ENCODE measurements at regions not wholly inside any gene's neighbourhood (a gene's known extent, or its start where the extent isn't known, plus 50 kb on each side); places are given as distances from the start of the nearest gene placed in this dataset.

DNA sequence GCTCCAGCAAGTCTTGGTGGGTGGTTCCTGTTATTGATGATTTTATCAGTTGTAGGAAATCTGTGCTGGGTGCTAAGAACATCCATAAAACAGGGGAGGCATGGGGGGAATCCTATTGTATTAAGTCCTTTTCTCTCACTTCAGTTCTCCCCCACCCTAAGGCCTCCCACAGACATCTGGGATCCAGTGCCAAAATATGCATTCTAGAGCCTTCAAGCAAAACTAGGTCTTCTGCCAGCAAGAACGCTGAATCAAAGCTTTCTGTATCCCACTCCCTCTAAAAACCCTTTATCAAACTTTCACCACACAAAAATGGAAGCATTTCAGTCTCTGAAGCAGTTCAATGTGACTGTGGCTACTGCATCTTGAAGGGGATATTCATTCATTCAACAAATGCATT, 281.9 kb downstream of the GAS1 start:
- TF ChIP-seq, protein P1, sequence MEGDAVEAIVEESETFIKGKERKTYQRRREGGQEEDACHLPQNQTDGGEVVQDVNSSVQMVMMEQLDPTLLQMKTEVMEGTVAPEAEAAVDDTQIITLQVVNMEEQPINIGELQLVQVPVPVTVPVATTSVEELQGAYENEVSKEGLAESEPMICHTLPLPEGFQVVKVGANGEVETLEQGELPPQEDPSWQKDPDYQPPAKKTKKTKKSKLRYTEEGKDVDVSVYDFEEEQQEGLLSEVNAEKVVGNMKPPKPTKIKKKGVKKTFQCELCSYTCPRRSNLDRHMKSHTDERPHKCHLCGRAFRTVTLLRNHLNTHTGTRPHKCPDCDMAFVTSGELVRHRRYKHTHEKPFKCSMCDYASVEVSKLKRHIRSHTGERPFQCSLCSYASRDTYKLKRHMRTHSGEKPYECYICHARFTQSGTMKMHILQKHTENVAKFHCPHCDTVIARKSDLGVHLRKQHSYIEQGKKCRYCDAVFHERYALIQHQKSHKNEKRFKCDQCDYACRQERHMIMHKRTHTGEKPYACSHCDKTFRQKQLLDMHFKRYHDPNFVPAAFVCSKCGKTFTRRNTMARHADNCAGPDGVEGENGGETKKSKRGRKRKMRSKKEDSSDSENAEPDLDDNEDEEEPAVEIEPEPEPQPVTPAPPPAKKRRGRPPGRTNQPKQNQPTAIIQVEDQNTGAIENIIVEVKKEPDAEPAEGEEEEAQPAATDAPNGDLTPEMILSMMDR (conservative IDR thresholded peaks at IDR 0.05; ENCODE audit: low read depth), result no peak
- ChIA-PET POLR2A (ENCODE audit: low non-redundant PET) (no interaction called here), CTCF (interaction anchor here (0.5 kb wide), 1 partner anchor 251 kb away, joined by 3 read pairs; no protein-coding TSS in a partner anchor)
- H3K27ac ChIP-seq, result no peak overlapping the region
- DNase-seq (ENCODE audit: low spot score), result no peak

DNA sequence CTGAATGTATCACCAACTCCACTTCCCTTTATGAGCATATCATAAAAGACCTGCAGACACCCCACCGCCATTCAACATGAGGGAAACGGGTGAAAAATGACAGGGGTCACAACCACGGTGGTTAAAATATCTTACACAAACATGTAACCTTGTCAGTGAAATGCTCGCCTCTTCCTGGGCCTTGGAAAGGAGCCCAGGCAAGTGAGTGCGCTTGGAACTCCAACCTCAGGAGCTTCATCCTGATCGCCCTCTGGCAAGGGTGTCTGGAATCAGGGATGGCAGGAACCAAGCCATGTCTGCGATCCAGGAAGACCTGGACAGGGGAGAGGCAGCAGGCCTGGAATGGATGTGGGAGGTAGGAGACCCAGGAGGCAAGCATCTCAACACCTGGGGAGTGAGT, 282.7 kb downstream of the GAS1 start:
- ChIA-PET POLR2A (ENCODE audit: low non-redundant PET) (no interaction called here), CTCF (interaction anchor here (0.6 kb wide), 1 partner anchor 449 kb away, joined by 3 read pairs; no protein-coding TSS in a partner anchor)
- H3K27ac ChIP-seq, result no peak overlapping the region
- TF ChIP-seq, protein P1 (conservative IDR thresholded peaks at IDR 0.05; ENCODE audit: low read depth), result no peak
- DNase-seq (ENCODE audit: low spot score), result no peak

DNA sequence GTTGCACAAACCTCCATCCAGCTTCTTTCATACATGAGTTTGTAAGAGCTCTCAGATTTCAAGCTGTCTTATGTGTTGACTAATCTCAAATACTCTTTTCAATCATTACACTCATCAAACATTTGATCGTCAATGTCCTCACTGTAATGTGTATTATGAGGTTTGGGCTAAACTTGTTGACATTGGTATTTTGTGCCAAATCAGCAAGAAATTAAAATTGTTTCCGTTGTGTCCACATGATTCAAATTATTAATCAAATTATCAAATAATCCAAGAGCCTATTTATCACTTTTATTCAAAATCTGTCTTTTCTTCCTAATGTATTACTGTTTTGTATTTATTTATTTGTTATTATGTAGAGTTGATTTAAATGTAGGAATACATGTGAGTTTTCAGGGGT, 283.4 kb downstream of the GAS1 start:
- TF ChIP-seq, protein P1 (conservative IDR thresholded peaks at IDR 0.05; ENCODE audit: low read depth), result no peak
- DNase-seq (ENCODE audit: low spot score), result no peak
- ChIA-PET POLR2A (ENCODE audit: low non-redundant PET) (no interaction called here), CTCF (no interaction called here)
- H3K27ac ChIP-seq, result no peak overlapping the region

DNA sequence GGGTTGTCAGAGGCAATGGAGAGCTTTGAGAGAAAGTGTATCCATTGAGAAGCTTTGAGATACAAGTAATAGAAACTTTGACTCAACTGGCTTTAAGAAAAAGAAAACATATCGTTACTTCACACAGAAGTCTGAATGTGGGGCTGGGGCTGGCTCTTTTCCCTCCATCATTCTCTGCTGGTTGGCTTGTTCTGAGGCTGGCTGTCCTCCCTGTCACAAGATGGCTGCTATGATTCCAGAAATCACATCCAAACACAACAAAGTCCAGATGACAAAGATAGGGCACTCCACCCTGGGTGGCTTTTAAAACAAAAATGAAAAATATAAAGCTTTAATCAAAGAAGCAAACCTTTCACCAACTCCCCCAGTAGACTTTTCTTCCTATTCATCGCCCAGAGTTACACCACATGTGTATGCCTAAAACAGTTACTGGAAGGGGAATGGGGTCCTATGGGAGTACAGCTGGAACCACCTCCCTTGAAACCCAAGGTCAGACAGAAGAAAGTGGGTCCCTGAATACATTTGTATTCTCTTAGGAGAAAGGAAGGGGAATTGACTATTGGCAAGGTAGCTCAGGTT, 284.3 kb downstream of the GAS1 start:
- POLR2A ChIA-PET (ENCODE audit: low non-redundant PET), result no interaction called here
- CTCF ChIA-PET, result interaction anchor here (0.7 kb wide), 1 partner anchor 531 kb away, joined by 3 read pairs; no protein-coding TSS in a partner anchor

DNA sequence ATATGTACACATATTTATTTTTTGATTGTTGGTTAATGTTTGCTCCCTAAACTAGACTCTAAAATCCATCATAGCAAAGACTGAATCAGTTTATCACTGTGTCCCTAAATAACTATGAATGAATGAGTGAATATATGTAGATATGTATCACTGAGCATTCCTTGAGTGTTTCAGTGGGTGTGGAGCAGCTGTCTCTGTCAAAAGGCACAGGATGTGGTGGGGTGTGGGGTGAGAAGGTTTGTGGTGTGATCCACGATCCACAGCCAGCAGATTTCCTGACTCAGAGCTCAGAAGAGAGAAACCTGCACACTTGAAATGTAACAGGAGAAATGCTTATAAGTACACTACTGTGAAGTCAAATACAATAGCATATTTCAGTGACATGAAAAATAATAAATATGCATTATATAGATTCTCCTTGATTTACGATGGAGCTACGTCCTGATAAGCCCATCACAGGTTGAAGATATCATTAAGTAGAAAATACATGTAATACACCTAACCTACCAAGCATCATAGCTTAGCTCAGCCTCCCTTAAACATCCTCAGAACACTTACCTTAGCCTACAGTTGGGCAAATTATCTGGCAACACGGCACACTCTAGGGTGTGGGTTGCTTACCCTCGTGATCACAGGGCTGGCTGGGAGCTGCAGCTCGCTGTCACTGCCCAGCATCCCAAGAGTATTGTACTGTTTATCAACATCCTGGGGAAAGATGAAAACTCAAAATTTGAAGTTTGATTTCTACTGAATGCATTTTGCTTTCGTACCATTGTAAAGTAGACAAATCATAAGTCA, 287.0 kb downstream of the GAS1 start:
- peak; percentile 26 for DNase-seq (ENCODE audit: low spot score)
- no peak overlapping the region for H3K27ac ChIP-seq
- TF ChIP-seq, protein P1 (conservative IDR thresholded peaks at IDR 0.05; ENCODE audit: low read depth), result no peak
- POLR2A ChIA-PET (ENCODE audit: low non-redundant PET), result no interaction called here
- CTCF ChIA-PET, result interaction anchor here (0.6 kb wide), 1 partner anchor 22 kb away, joined by 4 read pairs; no protein-coding TSS in a partner anchor

More for the DNA sequence above, 284.3 kb downstream of the GAS1 start:
- no peak for DNase-seq (ENCODE audit: low spot score)
- H3K27ac ChIP-seq, result no peak overlapping the region
- TF ChIP-seq, protein P1 (conservative IDR thresholded peaks at IDR 0.05; ENCODE audit: low read depth), result no peak

DNA sequence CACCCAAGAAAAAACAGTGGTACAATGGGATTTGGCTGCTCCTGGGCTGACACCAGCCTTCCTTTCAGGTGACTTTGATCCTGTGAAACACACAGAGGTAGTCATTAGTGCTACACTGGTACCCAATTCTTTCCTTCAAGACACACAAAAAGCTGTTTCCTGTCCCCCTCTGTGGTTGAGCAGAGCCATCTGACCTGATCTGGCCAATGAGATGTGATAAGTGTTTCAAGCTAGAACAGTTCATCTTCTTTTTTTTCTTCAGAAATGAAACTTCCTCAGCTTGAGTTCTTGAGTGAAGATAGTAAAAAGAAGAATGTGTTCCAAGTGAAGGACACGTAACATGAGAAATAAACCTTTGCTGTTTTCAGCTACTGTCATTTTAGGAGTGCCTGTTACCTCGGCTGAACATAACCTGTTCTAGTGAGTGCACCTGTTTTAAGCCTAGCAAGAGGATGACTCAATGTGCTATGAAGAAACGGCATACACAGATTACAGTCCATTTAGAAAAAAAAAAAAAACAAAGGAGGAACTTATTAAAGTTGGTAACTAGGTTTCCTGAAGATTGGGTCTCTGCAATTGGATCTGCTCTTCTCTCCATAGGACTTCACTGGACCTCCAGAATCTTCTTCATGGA, 287.8 kb downstream of the GAS1 start:
- no peak for DNase-seq (ENCODE audit: low spot score)
- no peak overlapping the region for H3K27ac ChIP-seq
- ChIA-PET CTCF (interaction anchor here (0.6 to 0.7 kb wide), 2 partner anchors 21 to 90 kb away, joined by 4 read pairs; no protein-coding TSS in a partner anchor), POLR2A (ENCODE audit: low non-redundant PET) (no interaction called here)
- TF ChIP-seq, protein P1 (conservative IDR thresholded peaks at IDR 0.05; ENCODE audit: low read depth), result no peak

Measured in RWPE1 (cell line).